PC-3 (cell line): ENCODE measurements at regions not wholly inside any gene's neighbourhood (a gene's known extent, or its start where the extent isn't known, plus 50 kb on each side); places are given as distances from the start of the nearest gene placed in this dataset.

Experiments used
- EZH2 ChIP-seq: fragments of 300-600 bp; sonication (generic); IDR thresholded peaks from one replicate; pipeline ENCODE4 v1.6.1; 2017; ENCODE audit warnings: antibody characterized with exemption, mild to moderate bottlenecking, low read length; ENCODE audit not compliant: unreplicated experiment
- EZH2phosphoT487 ChIP-seq: fragments of 300-600 bp; sonication (generic); IDR thresholded peaks from 2 replicates; pipeline ENCODE4 v1.6.1; 2018; ENCODE audit warnings: mild to moderate bottlenecking, antibody characterized with exemption, low read length, borderline replicate concordance
- TF ChIP-seq, protein P1 (sequence below): fragments of 300-600 bp; sonication (generic); conservative IDR thresholded peaks from 2 replicates; pipeline ENCODE4 v1.5.1; 2017; ENCODE audit warnings: antibody characterized with exemption, low read depth, mild to moderate bottlenecking, low read length

DNA sequence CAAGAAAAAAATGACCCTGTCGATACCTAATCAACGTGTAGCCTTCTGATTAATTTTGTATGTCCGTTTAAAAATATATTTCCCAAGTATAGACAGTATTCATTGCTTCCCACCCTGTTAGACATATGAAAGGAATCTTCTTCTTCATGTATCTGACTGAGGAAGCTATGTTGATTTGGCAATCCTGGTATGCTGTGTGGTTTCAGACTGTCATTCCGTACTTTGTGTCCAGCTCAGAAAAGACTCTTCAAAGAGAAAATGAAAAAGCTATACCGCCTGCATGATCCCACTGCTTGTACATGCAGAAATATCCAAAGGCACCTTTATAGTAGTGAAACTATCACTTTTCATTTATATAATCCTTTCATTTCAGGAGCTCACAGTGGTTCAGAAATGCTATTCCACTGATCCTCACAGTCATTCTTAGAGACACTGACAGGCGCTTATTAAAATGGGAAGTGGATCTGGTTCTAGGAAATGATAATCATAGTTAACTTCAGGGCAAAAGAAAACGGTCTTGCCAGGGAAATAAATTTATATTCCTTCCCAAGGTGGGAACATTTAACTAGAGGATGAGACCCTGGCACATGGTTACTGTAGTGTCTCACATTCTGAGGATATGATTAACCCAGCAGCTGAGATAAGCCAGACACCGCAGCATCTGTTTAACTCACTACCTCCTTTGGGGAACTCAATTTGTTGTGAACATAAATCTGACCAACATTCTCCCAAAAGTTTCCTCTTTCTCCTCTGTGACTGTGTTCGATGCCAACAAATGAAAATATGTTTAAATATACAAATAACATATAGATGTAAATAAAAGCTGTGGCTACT, 599.2 kb upstream of the LUZP2 start:
- TF ChIP-seq, protein P1, sequence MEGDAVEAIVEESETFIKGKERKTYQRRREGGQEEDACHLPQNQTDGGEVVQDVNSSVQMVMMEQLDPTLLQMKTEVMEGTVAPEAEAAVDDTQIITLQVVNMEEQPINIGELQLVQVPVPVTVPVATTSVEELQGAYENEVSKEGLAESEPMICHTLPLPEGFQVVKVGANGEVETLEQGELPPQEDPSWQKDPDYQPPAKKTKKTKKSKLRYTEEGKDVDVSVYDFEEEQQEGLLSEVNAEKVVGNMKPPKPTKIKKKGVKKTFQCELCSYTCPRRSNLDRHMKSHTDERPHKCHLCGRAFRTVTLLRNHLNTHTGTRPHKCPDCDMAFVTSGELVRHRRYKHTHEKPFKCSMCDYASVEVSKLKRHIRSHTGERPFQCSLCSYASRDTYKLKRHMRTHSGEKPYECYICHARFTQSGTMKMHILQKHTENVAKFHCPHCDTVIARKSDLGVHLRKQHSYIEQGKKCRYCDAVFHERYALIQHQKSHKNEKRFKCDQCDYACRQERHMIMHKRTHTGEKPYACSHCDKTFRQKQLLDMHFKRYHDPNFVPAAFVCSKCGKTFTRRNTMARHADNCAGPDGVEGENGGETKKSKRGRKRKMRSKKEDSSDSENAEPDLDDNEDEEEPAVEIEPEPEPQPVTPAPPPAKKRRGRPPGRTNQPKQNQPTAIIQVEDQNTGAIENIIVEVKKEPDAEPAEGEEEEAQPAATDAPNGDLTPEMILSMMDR = no peak
- TF ChIP-seq EZH2phosphoT487 = no peak
- TF ChIP-seq EZH2 = no peak
